Left ventricle myocardium inferior (tissue), 1 donor: ENCODE measurements at regions not wholly inside any gene's neighbourhood (a gene's known extent, or its start where the extent isn't known, plus 50 kb on each side); places are given as distances from the start of the nearest gene placed in this dataset.

Source experiments
- DNase-seq: peaks from one replicate; pipeline ENCODE4 v3.0.0-alpha.2; 2020
- H3K27ac ChIP-seq: fragments of 200-600 bp; replicated peaks from 2 replicates; pipeline ENCODE4 v1.8.0; 2021
- H3K27me3 ChIP-seq: fragments of 200-600 bp; 2 replicates; pipeline ENCODE4 v1.8.0; 2021; ENCODE audit warnings: low read depth
- H3K36me3 ChIP-seq: fragments of 200-600 bp; 2 replicates; pipeline ENCODE4 v1.8.0; 2021
- H3K4me1 ChIP-seq: fragments of 200-600 bp; 2 replicates; pipeline ENCODE4 v1.8.0; 2021
- H3K4me3 ChIP-seq: fragments of 200-600 bp; 2 replicates; pipeline ENCODE4 v1.8.0; 2021; ENCODE audit warnings: mild to moderate bottlenecking, moderate library complexity
- H3K9me3 ChIP-seq: fragments of 200-600 bp; replicated peaks from 2 replicates; pipeline ENCODE4 v1.8.0; 2021
- CTCF ChIP-seq: fragments of 200-600 bp; IDR thresholded peaks from 2 replicates; pipeline ENCODE4 v1.8.0; 2021; ENCODE audit warnings: antibody characterized with exemption, mild to moderate bottlenecking, borderline replicate concordance
- intact Hi-C: fragments of 100-400 bp; cut with micrococcal nuclease; formaldehyde crosslinking; loops from one replicate; pipeline ENCODE4 v1.11.0; 2022
- donor health status: DM: no; HTN: yes; CAD: no; lungs with severe emphysema.

GRCh38 chr2:58501371-58502160 lies 260.4 kb upstream of the FANCL start:
- Histone ChIP-seq H3K27ac (no peak overlapping the region), H3K4me1 (no peaks in the 10 kb centered on the region), H3K27me3 (peaks cover 20% of the 10 kb centered on the region), H3K9me3 (no peaks in the 10 kb centered on the region), H3K4me3 (no peak overlapping the region), H3K36me3 (no peaks in the 10 kb centered on the region)
- no peak for TF ChIP-seq CTCF
- intact Hi-C loops: no loop called here
- DNase-seq: no peak

- Histone ChIP-seq H3K4me3 (no peak overlapping the region), H3K36me3 (no peaks in the 10 kb centered on the region), H3K9me3 (no peaks in the 10 kb centered on the region), H3K27ac (no peak overlapping the region), H3K4me1 (no peaks in the 10 kb centered on the region), H3K27me3 (peaks cover 15% of the 10 kb centered on the region)
- intact Hi-C loops: no loop called here
- TF ChIP-seq CTCF: no peak
- DNase-seq: no peak
Observed at GRCh38 chr2:58497168-58497567, 256.0 kb upstream of the FANCL start.

- TF ChIP-seq CTCF: no peak
- no peaks in the 10 kb centered on the region for H3K4me1 ChIP-seq
- H3K27me3 ChIP-seq: peaks cover 7% of the 10 kb centered on the region
- intact Hi-C loops: no loop called here
- H3K27ac ChIP-seq: no peak overlapping the region
- DNase-seq: no peak
- no peaks in the 10 kb centered on the region for H3K9me3 ChIP-seq
- no peaks in the 10 kb centered on the region for H3K36me3 ChIP-seq
- no peak overlapping the region for H3K4me3 ChIP-seq
Observed at GRCh38 chr2:58495806-58496205, 254.7 kb upstream of the FANCL start.

GRCh38 chr2:58494071-58494501 lies 253.0 kb upstream of the FANCL start:
- no peak for TF ChIP-seq CTCF
- Histone ChIP-seq H3K27ac (no peak overlapping the region), H3K4me1 (no peaks in the 10 kb centered on the region), H3K36me3 (no peaks in the 10 kb centered on the region), H3K4me3 (no peak overlapping the region), H3K27me3 (no peaks in the 10 kb centered on the region), H3K9me3 (no peaks in the 10 kb centered on the region)
- no peak for DNase-seq
- intact Hi-C loops: no loop called here

- Histone ChIP-seq H3K27me3 (no peaks in the 10 kb centered on the region), H3K27ac (no peak overlapping the region), H3K36me3 (no peaks in the 10 kb centered on the region), H3K9me3 (peaks cover 18% of the 10 kb centered on the region), H3K4me3 (no peak overlapping the region), H3K4me1 (no peaks in the 10 kb centered on the region)
- DNase-seq: no peak
- no peak for TF ChIP-seq CTCF
- intact Hi-C loops: no loop called here
Observed at GRCh38 chr2:58484629-58485028, 243.5 kb upstream of the FANCL start.
